ENCODE measurements at regions not wholly inside any gene's neighbourhood (a gene's known extent, or its start where the extent isn't known, plus 50 kb on each side); places are given as distances from the start of the nearest gene placed in this dataset.

GRCh38 chr3:59528251-59528650 is 478.4 kb upstream of the CFAP20DC start:
- no peak overlapping the region for H3K27ac ChIP-seq (ENCODE audit: control insufficient read depth, insufficient read depth)
- H3K9ac ChIP-seq (ENCODE audit: control insufficient read depth, insufficient read depth, low read length): no peak overlapping the region
- no peak overlapping the region for H2AFZ ChIP-seq (ENCODE audit: control insufficient read depth, low read depth, low read length)
- no peak for FAIRE-seq
- no peak for TF ChIP-seq PKNOX1 (IDR thresholded peaks at IDR 0.05)
- no peak for TF ChIP-seq REST (IDR thresholded peaks at IDR 0.05; ENCODE audit: low read depth, low read length)
- TF ChIP-seq CEBPB (IDR thresholded peaks at IDR 0.05; ENCODE audit: borderline replicate concordance in 1 of 2, low read depth in 2 of 2, low read length in 2 of 2): no peak
- TF ChIP-seq FOS (IDR thresholded peaks at IDR 0.05; ENCODE audit: borderline replicate concordance, extremely low read depth, insufficient read length): no peak
- TF ChIP-seq ETV6 (conservative IDR thresholded peaks at IDR 0.05 in 1 of 2, IDR thresholded peaks at IDR 0.05 in 1 of 2; ENCODE audit: borderline replicate concordance in 1 of 2, low read depth in 1 of 2): no peak
- TF ChIP-seq POLR2AphosphoS5 (IDR thresholded peaks at IDR 0.05; ENCODE audit: low read length): no peak
- TF ChIP-seq BCL3 (IDR thresholded peaks at IDR 0.05; ENCODE audit: borderline replicate concordance, insufficient read depth, low read depth, low read length, poor library complexity, severe bottlenecking): no peak
- TF ChIP-seq JUND (IDR thresholded peaks at IDR 0.05; ENCODE audit: low read depth, low read length): no peak
- no peak for TF ChIP-seq CHD4 (IDR thresholded peaks at IDR 0.05)
- no peak for TF ChIP-seq ZSCAN29 (IDR thresholded peaks at IDR 0.05)
- no peak for TF ChIP-seq SMAD1 (IDR thresholded peaks at IDR 0.05; ENCODE audit: low read depth, partially characterized antibody)
- TF ChIP-seq IRF3 (IDR thresholded peaks at IDR 0.05): no peak
- no peak for TF ChIP-seq EP300 (IDR thresholded peaks at IDR 0.05; ENCODE audit: borderline replicate concordance in 1 of 2, control insufficient read depth in 1 of 2, low read depth in 2 of 2, low read length in 2 of 2)
- no peaks in the 10 kb centered on the region for H3K36me3 ChIP-seq (ENCODE audit: control insufficient read depth in 2 of 2, insufficient read depth in 2 of 2, low read length in 1 of 2)
- H4K20me1 ChIP-seq (ENCODE audit: control insufficient read depth, insufficient read depth): no peaks in the 10 kb centered on the region
- WGBS (ENCODE audit: insufficient coverage, insufficient replicate concordance, low lambda C conversion rate, missing lambda C conversion rate): 50% methylated on average over 5 of the region's 5 CpGs
- CTCF ChIA-PET: interaction anchor here (0.9 to 1.8 kb wide), 5 partner anchors 8 to 40 kb away, joined by 3 to 10 read pairs (median 4); no protein-coding TSS in a partner anchor
- H3K4me3 ChIP-seq: no peak overlapping the region
- ATAC-seq: no peak
- RAD21 ChIA-PET (ENCODE audit: unreplicated experiment): interaction anchor here (0.9 kb wide), 1 partner anchor 38 kb away, joined by 3 read pairs; no protein-coding TSS in a partner anchor
- in situ Hi-C loops (cut with MboI) (no loop called here), intact Hi-C loops (cut with micrococcal nuclease; ENCODE audit: unreplicated experiment) (no loop called here)
- POLR2A ChIA-PET: interaction anchor here (0.9 kb wide), 1 partner anchor 47 kb away, joined by 3 read pairs; no protein-coding TSS in a partner anchor
- H3K79me2 ChIP-seq (ENCODE audit: control insufficient read depth, insufficient read depth, low read length): no peaks in the 10 kb centered on the region
- DNase-seq (ENCODE audit: low read depth, low spot score): no peak
- H3K27me3 ChIP-seq (replicated peaks in 1 of 2; ENCODE audit: control insufficient read depth in 2 of 2, insufficient read depth in 2 of 2, low read length in 1 of 2): no peaks in the 10 kb centered on the region
- SMC1A ChIA-PET (ENCODE audit: uncharacterized antibody, unreplicated experiment): interaction anchor here (0.9 to 3.3 kb wide), 12 partner anchors 8 to 315 kb away, joined by 3 to 21 read pairs (median 4); no protein-coding TSS in a partner anchor
- no TSS peak for BruUV-seq (replicated peaks)
- H3K4me2 ChIP-seq (ENCODE audit: control insufficient read depth, insufficient read depth): no peak overlapping the region
- H3K4me1 ChIP-seq (ENCODE audit: control insufficient read depth, insufficient read depth, low read length): no peaks in the 10 kb centered on the region
- peaks cover 2% of the 10 kb centered on the region; the same call in 2 of the 3 replicates for H3K9me3 ChIP-seq (replicated peaks; ENCODE audit: control insufficient read depth, insufficient read depth, low read length)
